Kidney capillary endothelial cell (primary cell): ENCODE measurements at regions not wholly inside any gene's neighbourhood (a gene's known extent, or its start where the extent isn't known, plus 50 kb on each side); places are given as distances from the start of the nearest gene placed in this dataset.

ENCODE experiments used
- DNase-seq: peaks from one replicate; pipeline ENCODE4 v3.0.0-alpha.2; 2018; ENCODE audit warnings: low spot score

- DNase-seq = no peak
These were observed 755.2 kb upstream of the SORCS1 start for GRCh38 chr10:107919626-107920235.

GRCh38 chr10:107918171-107918570, 753.7 kb upstream of the SORCS1 start:
- DNase-seq = no peak

GRCh38 chr10:107915215-107915610, 750.7 kb upstream of the SORCS1 start:
- DNase-seq = no peak

- no peak for DNase-seq
These were observed 750.1 kb upstream of the SORCS1 start for GRCh38 chr10:107914450-107915214.

- no peak for DNase-seq
These were observed 749.1 kb upstream of the SORCS1 start for GRCh38 chr10:107913317-107914294.

GRCh38 chr10:107901076-107901475, 736.6 kb upstream of the SORCS1 start:
- DNase-seq = no peak

- no peak for DNase-seq
These were observed 735.6 kb upstream of the SORCS1 start for GRCh38 chr10:107900131-107900530.

- no peak for DNase-seq
These were observed 735.1 kb upstream of the SORCS1 start for GRCh38 chr10:107899502-107900062.

GRCh38 chr10:107899075-107899474, 734.6 kb upstream of the SORCS1 start:
- DNase-seq = no peak

- DNase-seq = no peak
These were observed 733.9 kb upstream of the SORCS1 start for GRCh38 chr10:107898392-107898791.

GRCh38 chr10:107894516-107894915, 730.0 kb upstream of the SORCS1 start:
- no peak for DNase-seq

GRCh38 chr10:107889105-107889504, 724.6 kb upstream of the SORCS1 start:
- no peak for DNase-seq

- no peak for DNase-seq
These were observed 715.7 kb upstream of the SORCS1 start for GRCh38 chr10:107880185-107880584.

- DNase-seq = no peak
These were observed 708.5 kb upstream of the SORCS1 start for GRCh38 chr10:107873007-107873406.

- no peak for DNase-seq
These were observed 701.2 kb upstream of the SORCS1 start for GRCh38 chr10:107865691-107866090.

- DNase-seq = no peak
These were observed 694.6 kb upstream of the SORCS1 start for GRCh38 chr10:107859065-107859464.

- no peak for DNase-seq
These were observed 691.5 kb upstream of the SORCS1 start for GRCh38 chr10:107856047-107856315.

- no peak for DNase-seq
These were observed 691.0 kb upstream of the SORCS1 start for GRCh38 chr10:107855301-107856046.

GRCh38 chr10:107848726-107849360, 684.3 kb upstream of the SORCS1 start:
- DNase-seq = no peak

GRCh38 chr10:107847620-107848019, 683.1 kb upstream of the SORCS1 start:
- DNase-seq = no peak

- peak; percentile 6 for DNase-seq
These were observed 670.2 kb upstream of the SORCS1 start for GRCh38 chr10:107834706-107835105.
